ENCODE measurements at regions not wholly inside any gene's neighbourhood (a gene's known extent, or its start where the extent isn't known, plus 50 kb on each side); places are given as distances from the start of the nearest gene placed in this dataset.

- TF ChIP-seq SPI1 (IDR thresholded peaks at IDR 0.05; ENCODE audit: low read depth, low read length): no peak
- TF ChIP-seq POLR2A (IDR thresholded peaks at IDR 0.05; ENCODE audit: low read depth, low read length): no peak
- TF ChIP-seq POLR2AphosphoS5 (IDR thresholded peaks at IDR 0.05; ENCODE audit: low read depth, low read length): no peak
- TF ChIP-seq TAF1 (IDR thresholded peaks at IDR 0.05; ENCODE audit: low read depth, low read length): no peak
Observed at GRCh38 chr1:88557014-88557413, 127.1 kb upstream of the PKN2 start.
